ENCODE measurements at regions not wholly inside any gene's neighbourhood (a gene's known extent, or its start where the extent isn't known, plus 50 kb on each side); places are given as distances from the start of the nearest gene placed in this dataset.
A peak's percentile ranks its signal among the peaks of the same experiment; 100 is the strongest.

GRCh38 chr7:45988405-45989057 is 67.5 kb upstream of the IGFBP3 start:
- Histone ChIP-seq H3K4me3 (ENCODE audit: insufficient read depth, low read depth, low read length) (no peak overlapping the region), H3K4me1 (ENCODE audit: insufficient read depth, low read length) (no peaks in the 10 kb centered on the region), H4K20me1 (ENCODE audit: insufficient read depth, low read length) (no peaks in the 10 kb centered on the region), H3K4me2 (ENCODE audit: low read length) (no peak overlapping the region), H3K27me3 (ENCODE audit: insufficient read depth, low read length) (no peaks in the 10 kb centered on the region), H2AFZ (ENCODE audit: low read depth, low read length) (no peak overlapping the region), H3K79me2 (ENCODE audit: insufficient read depth, low read length) (no peaks in the 10 kb centered on the region), H3K9ac (ENCODE audit: low read length) (no peak overlapping the region), H3K36me3 (ENCODE audit: insufficient read depth, low read length) (no peaks in the 10 kb centered on the region), H3K9me3 (ENCODE audit: insufficient read depth, low read depth, low read length) (peaks cover 3% of the 10 kb centered on the region), H3K27ac (ENCODE audit: low read depth, low read length) (no peak overlapping the region)
- no peaks in the 10 kb centered on the region for H3K9me3 Mint-ChIP-seq (ENCODE audit: unreplicated experiment)
- no peaks in the 10 kb centered on the region for H3K27me3 Mint-ChIP-seq (ENCODE audit: low read depth, unreplicated experiment)
- FAIRE-seq (no peak), DNase-seq (ENCODE audit: low read depth) (no peak)
- peak overlapping the region; percentile 18 for H3K27ac Mint-ChIP-seq (ENCODE audit: unreplicated experiment)
- no peak for TF ChIP-seq EZH2 (IDR thresholded peaks at IDR 0.05; ENCODE audit: insufficient read depth, low read length)
- TF ChIP-seq CTCF (IDR thresholded peaks at IDR 0.05; ENCODE audit: insufficient read depth, low read depth, low read length) = no peak
- H3K4me3 Mint-ChIP-seq (ENCODE audit: unreplicated experiment) = no peak overlapping the region
- H3K36me3 Mint-ChIP-seq (ENCODE audit: low read depth, unreplicated experiment) = peaks cover 10% of the 10 kb centered on the region
- H3K4me1 Mint-ChIP-seq (ENCODE audit: low read depth, unreplicated experiment) = peaks cover 19% of the 10 kb centered on the region

- FAIRE-seq (no peak), DNase-seq (ENCODE audit: low read depth) (no peak)
- Mint-ChIP-seq H3K4me3 (ENCODE audit: unreplicated experiment) (no peak overlapping the region), H3K36me3 (ENCODE audit: low read depth, unreplicated experiment) (peaks cover 10% of the 10 kb centered on the region), H3K4me1 (ENCODE audit: low read depth, unreplicated experiment) (peaks cover 17% of the 10 kb centered on the region), H3K27me3 (ENCODE audit: low read depth, unreplicated experiment) (no peaks in the 10 kb centered on the region), H3K9me3 (ENCODE audit: unreplicated experiment) (no peaks in the 10 kb centered on the region), H3K27ac (ENCODE audit: unreplicated experiment) (no peak overlapping the region)
- H3K27me3 ChIP-seq (ENCODE audit: insufficient read depth, low read length) = no peaks in the 10 kb centered on the region
- peaks cover 3% of the 10 kb centered on the region for H3K9me3 ChIP-seq (ENCODE audit: insufficient read depth, low read depth, low read length)
- no peaks in the 10 kb centered on the region for H4K20me1 ChIP-seq (ENCODE audit: insufficient read depth, low read length)
- H3K4me1 ChIP-seq (ENCODE audit: insufficient read depth, low read length) = no peaks in the 10 kb centered on the region
- H3K27ac ChIP-seq (ENCODE audit: low read depth, low read length) = no peak overlapping the region
- H3K9ac ChIP-seq (ENCODE audit: low read length) = no peak overlapping the region
- no peaks in the 10 kb centered on the region for H3K79me2 ChIP-seq (ENCODE audit: insufficient read depth, low read length)
- H3K4me3 ChIP-seq (ENCODE audit: insufficient read depth, low read depth, low read length) = no peak overlapping the region
- no peak overlapping the region for H3K4me2 ChIP-seq (ENCODE audit: low read length)
- no peaks in the 10 kb centered on the region for H3K36me3 ChIP-seq (ENCODE audit: insufficient read depth, low read length)
- no peak for TF ChIP-seq EZH2 (IDR thresholded peaks at IDR 0.05; ENCODE audit: insufficient read depth, low read length)
- TF ChIP-seq CTCF (IDR thresholded peaks at IDR 0.05; ENCODE audit: insufficient read depth, low read depth, low read length) = no peak
- H2AFZ ChIP-seq (ENCODE audit: low read depth, low read length) = no peak overlapping the region
Measured at GRCh38 chr7:45987521-45988290, 66.6 kb upstream of the IGFBP3 start.
